HG02763 (cell line): ENCODE measurements at regions not wholly inside any gene's neighbourhood (a gene's known extent, or its start where the extent isn't known, plus 50 kb on each side); places are given as distances from the start of the nearest gene placed in this dataset.

ENCODE experiments used
- ATAC-seq: cut with Tn5 transposase; IDR thresholded peaks from one replicate; pipeline ENCODE4 v1.9.1; 2021; ENCODE audit warnings: mild to moderate bottlenecking, moderate library complexity; ENCODE audit not compliant: unreplicated experiment

DNA sequence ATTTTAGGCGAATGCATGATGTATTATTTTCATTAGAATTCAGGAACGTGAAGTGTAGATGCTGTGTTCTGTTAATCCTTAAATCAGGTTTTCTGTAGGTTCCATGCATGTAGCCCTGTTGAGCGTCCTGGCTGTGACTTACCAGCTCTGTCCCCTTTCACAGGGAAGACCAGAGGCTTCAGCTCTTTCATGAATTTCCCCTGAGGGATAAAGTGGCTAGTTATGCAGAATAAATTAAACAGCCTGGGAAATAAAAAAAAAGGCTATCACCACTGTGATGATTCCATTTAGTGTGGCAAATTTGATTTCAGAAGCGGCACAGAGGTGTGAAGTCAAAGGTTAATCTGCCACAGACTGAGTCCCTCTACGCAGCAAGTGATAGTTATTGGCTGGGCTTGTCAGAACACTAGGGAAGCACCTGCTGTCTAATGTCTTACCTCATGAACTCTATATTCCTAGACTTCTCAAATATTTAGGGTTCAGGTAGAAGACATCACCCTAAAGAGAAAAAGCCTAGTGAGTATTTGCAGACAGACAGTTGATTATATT, 61.6 kb upstream of the LINC00305 start:
- ATAC-seq: no peak

DNA sequence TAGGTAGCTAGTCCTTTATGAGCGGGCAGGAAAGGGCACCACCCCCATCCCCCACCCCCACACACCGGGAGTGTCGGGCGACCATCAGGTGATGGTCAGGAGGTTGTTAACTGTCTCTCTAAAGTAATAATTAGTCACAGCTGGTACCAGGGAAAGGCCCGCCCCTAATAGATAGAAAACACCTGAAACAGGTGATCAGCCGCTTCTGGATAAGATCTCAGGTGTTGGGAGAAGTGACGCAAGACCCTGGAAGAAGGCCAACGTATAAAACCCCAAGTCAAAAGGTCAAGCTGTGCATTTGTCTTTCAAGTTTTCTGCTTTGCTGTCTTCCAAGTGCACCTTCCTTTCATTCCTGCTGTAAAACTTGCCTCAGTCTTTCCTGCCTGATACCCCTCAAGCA, 59.6 kb upstream of the LINC00305 start:
- ATAC-seq: no peak

DNA sequence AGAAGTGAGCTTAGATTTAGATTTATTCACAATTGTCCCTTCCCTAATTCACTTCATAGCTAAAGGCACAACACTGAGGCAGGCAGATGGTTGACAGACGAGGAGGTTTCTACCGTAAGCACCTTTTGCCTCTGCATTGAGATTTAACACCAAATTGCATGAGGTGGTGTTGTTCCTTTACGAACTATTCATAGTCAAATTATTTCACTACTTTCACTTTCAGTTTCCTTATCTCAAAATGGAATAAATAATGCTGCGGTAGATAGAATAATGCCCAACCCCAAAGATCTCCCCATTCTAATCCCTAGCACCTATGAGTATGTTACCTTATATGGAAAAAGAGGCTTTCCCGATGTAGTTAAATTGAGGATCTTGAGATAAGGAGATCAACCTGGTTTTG, 58.9 kb upstream of the LINC00305 start:
- ATAC-seq: no peak

DNA sequence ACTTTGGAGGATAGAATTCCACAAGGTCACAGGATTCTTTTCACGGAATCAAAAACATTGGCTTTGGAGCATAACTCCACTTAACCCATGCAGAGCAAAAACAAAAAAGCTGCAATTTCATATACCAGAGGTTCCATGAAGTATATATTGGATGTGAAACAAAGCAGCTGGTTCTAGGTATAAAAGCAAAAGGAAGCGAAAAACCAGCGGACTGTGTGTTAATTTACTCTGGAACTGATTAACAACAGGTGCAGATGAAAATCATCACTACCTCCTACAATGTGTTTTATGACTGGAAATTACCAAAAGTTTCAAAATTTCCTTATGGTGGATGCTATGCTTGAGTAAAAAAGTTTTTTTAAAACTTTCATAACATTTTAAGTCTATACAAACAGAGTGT, 54.4 kb upstream of the LINC00305 start:
- ATAC-seq: peak; percentile 49

DNA sequence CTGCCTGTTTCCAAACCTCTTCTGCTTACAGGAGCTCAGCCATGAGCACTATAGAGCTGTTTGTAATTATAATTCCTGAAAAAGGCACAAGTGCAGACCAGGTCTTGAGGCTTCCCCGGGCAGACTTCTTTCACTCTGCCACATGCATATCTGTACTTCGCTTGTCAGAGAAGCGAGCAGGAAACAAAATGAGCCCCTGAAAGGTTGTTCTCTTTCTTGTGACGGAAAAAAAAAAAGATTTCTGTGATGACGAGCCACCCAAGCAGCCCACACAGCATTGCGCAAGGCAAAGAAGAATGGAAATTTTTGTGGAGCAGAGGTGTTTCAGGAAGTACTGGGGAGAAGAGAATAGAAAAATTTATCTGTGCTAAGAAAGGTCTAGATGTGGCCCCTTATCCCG, 54.0 kb upstream of the LINC00305 start:
- no peak for ATAC-seq

DNA sequence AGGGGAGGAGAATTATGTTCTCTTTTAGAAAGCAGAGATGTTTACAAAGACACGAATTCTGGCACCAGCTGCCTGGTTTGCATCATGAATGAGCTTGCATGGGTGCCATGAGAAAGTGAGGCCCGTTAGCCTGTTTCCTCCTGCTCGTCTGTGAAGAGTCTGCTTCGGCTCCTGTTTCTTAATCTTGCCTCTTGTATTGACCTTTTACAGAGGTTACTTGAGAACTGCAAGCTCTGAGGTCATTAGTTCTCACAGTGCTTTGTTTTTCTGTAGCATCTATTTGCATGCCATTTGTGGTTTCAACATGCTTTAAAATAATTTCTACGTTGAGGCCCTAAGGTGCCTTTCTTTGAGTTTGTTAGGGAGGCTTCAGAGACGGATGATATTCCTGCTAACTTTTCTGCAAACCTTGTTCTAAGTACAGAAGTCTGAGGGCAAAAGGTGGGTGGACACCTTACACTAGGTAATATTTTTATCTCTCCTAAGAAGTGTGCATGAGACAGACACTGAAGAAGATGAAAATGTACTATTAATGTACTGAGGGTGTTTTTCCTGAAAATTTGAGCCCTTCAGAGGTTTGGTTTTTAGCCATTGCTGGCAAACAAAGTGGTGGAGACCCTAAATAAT, 53.4 kb upstream of the LINC00305 start:
- peak; percentile 45 for ATAC-seq

DNA sequence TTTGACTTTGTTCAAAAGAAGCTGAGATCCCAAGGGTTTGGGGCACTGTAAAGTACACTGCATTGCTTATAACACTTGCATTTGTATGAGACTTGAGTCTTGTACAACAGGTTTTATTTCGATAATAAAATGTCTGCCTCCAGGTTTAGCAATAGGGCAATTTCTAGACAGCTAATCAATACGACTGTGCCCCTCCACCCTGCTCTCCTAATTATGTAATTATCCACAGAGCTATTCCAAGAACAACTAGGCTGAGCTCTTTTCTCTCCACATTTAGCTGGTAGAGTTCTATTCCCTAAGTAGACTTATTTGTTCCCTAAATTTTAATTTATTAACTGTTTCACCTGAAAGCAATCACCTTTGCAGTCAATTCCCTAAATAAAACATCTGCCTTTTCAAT, 52.9 kb upstream of the LINC00305 start:
- no peak for ATAC-seq

DNA sequence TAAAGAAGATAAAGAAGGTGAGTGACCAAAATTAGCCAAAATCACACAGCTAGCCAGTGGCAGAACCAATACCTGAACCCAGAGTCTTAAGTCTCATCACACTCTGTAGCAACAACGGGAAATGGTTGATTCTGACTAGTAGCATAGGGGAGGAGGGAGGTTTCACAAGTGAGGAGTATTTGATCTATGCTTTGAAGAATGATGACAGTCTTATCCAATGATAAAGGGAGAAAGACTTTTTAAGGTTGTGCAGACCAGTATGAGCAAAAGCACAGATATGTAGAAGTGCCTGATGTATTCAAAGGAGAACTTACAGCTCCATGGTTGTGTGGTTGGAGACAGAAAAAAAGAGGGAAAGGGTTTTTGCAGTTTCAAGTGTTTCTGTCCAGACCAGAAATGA, 50.7 kb upstream of the LINC00305 start:
- no peak for ATAC-seq
